Left lung (tissue), 4 donors: ENCODE measurements at regions not wholly inside any gene's neighbourhood (a gene's known extent, or its start where the extent isn't known, plus 50 kb on each side); places are given as distances from the start of the nearest gene placed in this dataset.
A peak's percentile ranks its signal among the peaks of the same experiment; 100 is the strongest.

Source experiments
- ATAC-seq: fragments of 200-7000 bp; cut with Tn5 transposase; one replicate; pipeline ENCODE4 v1.9.1; 2020; ENCODE audit warnings: moderate library complexity
- DNase-seq, 4 donors: peaks; one replicate each; pipeline ENCODE4 v3.0.0-alpha.2; 2013 to 2020
- H3K27ac ChIP-seq, 2 donors: fragments of 200-600 bp; sonication (generic) in 1 of 2; one replicate each; pipeline versions ENCODE4 v1.5.0 to v1.8.0; 2020 to 2021
- H3K27me3 ChIP-seq, 2 donors: fragments of 200-600 bp; sonication (generic) in 1 of 2; one replicate each; pipeline versions ENCODE4 v1.5.0 to v1.8.0; 2020 to 2021
- H3K36me3 ChIP-seq, 2 donors: fragments of 200-600 bp; sonication (generic) in 1 of 2; one replicate each; pipeline versions ENCODE4 v1.5.0 to v1.8.0; 2020 to 2021
- H3K4me1 ChIP-seq, 2 donors: fragments of 200-600 bp; one replicate each; pipeline ENCODE4 v1.8.0; 2021
- H3K4me3 ChIP-seq, 2 donors: fragments of 200-600 bp; sonication (generic) in 1 of 2; one replicate each; pipeline versions ENCODE4 v1.5.0 to v1.8.0; 2020 to 2021; ENCODE audit warnings: mild to moderate bottlenecking in 1 of 2
- H3K9me3 ChIP-seq, 2 donors: fragments of 200-600 bp; sonication (generic) in 1 of 2; one replicate each; pipeline versions ENCODE4 v1.5.0 to v1.8.0; 2020 to 2021
- CTCF ChIP-seq, 2 donors: fragments of 200-600 bp; sonication (generic) in 1 of 2; IDR thresholded peaks; one replicate each; pipeline versions ENCODE4 v1.5.0 to v1.8.0; 2021; ENCODE audit warnings: antibody characterized with exemption in 2 of 2
- intact Hi-C, 2 donors: fragments of 100-400 bp; cut with DNase I; formaldehyde crosslinking; loops; one replicate each; pipeline versions ENCODE4 v1.11.2 to v1.14.2; 2022
- donor health status: DM: no; HTN: yes; CAD: no.
- donor health status: DM: no; HTN: no; CAD: no.

- intact Hi-C loops: no loop called here
- TF ChIP-seq CTCF (IDR thresholded peaks at IDR 0.05): no peak
- H3K36me3 ChIP-seq: no peaks in the 10 kb centered on the region
Observed at GRCh38 chr1:73711089-73711488, 486.9 kb downstream of the LRRIQ3 start.

GRCh38 chr1:73701826-73702225 lies 496.1 kb downstream of the LRRIQ3 start:
- no peak for ATAC-seq
- H3K27ac ChIP-seq: no peak overlapping the region
- no peaks in the 10 kb centered on the region for H3K27me3 ChIP-seq
- no peak overlapping the region for H3K4me3 ChIP-seq
- intact Hi-C loops: no loop called here
- H3K36me3 ChIP-seq: no peaks in the 10 kb centered on the region
- no peak for TF ChIP-seq CTCF (IDR thresholded peaks at IDR 0.05)
- peaks cover 0 to 2% of the 10 kb centered on the region in 2 donors for H3K9me3 ChIP-seq
- no peak for DNase-seq
- H3K4me1 ChIP-seq: no peaks in the 10 kb centered on the region

More at GRCh38 chr1:73711089-73711488, 486.9 kb downstream of the LRRIQ3 start:
- Histone ChIP-seq H3K27me3 (no peaks in the 10 kb centered on the region), H3K4me3 (no peak overlapping the region), H3K9me3 (no peaks in the 10 kb centered on the region), H3K27ac (no peak overlapping the region), H3K4me1 (no peaks in the 10 kb centered on the region)
- DNase-seq (no peak), ATAC-seq (no peak)

- H3K36me3 ChIP-seq: no peaks in the 10 kb centered on the region
- H3K4me3 ChIP-seq: no peak overlapping the region
- ATAC-seq: no peak
- H3K27ac ChIP-seq: no peak overlapping the region
- DNase-seq: no peak
- H3K9me3 ChIP-seq: no peaks in the 10 kb centered on the region
- H3K27me3 ChIP-seq: no peaks in the 10 kb centered on the region
- no peaks in the 10 kb centered on the region for H3K4me1 ChIP-seq
- intact Hi-C loops: no loop called here
- TF ChIP-seq CTCF (IDR thresholded peaks at IDR 0.05): no peak
Observed at GRCh38 chr1:73676186-73676585, 521.8 kb downstream of the LRRIQ3 start.

GRCh38 chr1:73674945-73675561 lies 522.9 kb downstream of the LRRIQ3 start:
- intact Hi-C loops: no loop called here
- ATAC-seq (peak; percentile 75), DNase-seq (peak in 1 of 4 donors; percentile 4)
- no peak overlapping the region for H3K27ac ChIP-seq
- no peaks in the 10 kb centered on the region for H3K9me3 ChIP-seq
- H3K36me3 ChIP-seq: no peaks in the 10 kb centered on the region
- H3K27me3 ChIP-seq: no peaks in the 10 kb centered on the region
- no peaks in the 10 kb centered on the region for H3K4me1 ChIP-seq
- H3K4me3 ChIP-seq: no peak overlapping the region
- peak in 1 of 2 donors; percentile 46 for TF ChIP-seq CTCF (IDR thresholded peaks at IDR 0.05)

- no peak overlapping the region for H3K4me3 ChIP-seq
- H3K9me3 ChIP-seq: no peaks in the 10 kb centered on the region
- TF ChIP-seq CTCF (IDR thresholded peaks at IDR 0.05): no peak
- H3K27ac ChIP-seq: no peak overlapping the region
- intact Hi-C loops: no loop called here
- no peak for ATAC-seq
- no peaks in the 10 kb centered on the region for H3K4me1 ChIP-seq
- no peaks in the 10 kb centered on the region for H3K36me3 ChIP-seq
- no peak for DNase-seq
- H3K27me3 ChIP-seq: no peaks in the 10 kb centered on the region
Observed at GRCh38 chr1:73673971-73674370, 524.0 kb downstream of the LRRIQ3 start.
